ENCODE measurements at regions not wholly inside any gene's neighbourhood (a gene's known extent, or its start where the extent isn't known, plus 50 kb on each side); places are given as distances from the start of the nearest gene placed in this dataset.

- DNase-seq (ENCODE audit: low read depth) = no peak
These were observed 62.7 kb downstream of the SIK1 start for GRCh38 chr21:43364261-43364510.

DNA sequence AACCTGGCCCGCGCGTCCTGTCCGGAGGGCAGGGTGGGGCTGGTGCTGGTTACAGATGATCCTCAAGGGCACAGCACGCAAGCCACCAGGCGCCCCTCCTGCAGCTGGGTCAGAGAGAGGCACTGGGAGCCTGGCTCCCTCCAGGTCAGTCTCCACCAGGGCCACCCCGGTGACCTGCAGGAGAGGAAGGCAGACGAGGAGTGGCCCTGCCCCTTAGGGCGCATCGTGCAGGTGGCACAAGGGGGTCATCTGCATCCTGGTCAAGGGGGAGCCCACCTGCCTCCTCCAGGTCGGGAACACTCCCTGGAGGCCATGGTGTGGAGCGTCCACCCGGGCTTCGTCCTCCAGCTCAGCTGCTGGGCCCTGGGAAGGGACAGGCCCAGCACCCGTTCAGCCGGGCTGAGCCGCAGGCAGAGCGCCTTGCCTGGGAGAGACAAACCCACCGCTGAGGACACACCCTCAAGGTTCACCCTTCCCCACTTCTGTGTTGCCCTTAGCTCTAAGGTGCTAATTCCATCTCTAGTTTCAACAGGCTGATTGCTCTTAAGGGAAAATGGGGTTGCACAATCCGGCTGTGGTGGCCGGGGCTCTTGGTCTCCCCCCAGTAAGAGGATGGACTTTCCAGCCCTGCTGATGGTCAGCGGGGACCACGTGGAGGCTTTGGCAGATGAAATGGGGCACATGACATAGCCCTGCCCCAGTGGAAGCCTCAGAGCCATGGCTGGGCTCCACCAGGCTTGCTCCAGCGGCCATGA, 63.2 kb downstream of the SIK1 start:
- no peak for DNase-seq (ENCODE audit: low read depth)

GRCh38 chr21:43362915-43363314, 64.0 kb downstream of the SIK1 start:
- DNase-seq (ENCODE audit: low read depth) = no peak

GRCh38 chr21:43362321-43362791, 64.6 kb downstream of the SIK1 start:
- no peak for DNase-seq (ENCODE audit: low read depth)

- no peak for DNase-seq (ENCODE audit: low read depth)
These were observed 65.2 kb downstream of the SIK1 start for GRCh38 chr21:43361493-43362296.

- no peak for DNase-seq (ENCODE audit: low read depth)
These were observed 65.8 kb downstream of the SIK1 start for GRCh38 chr21:43361127-43361492.

- DNase-seq (ENCODE audit: low read depth) = no peak
These were observed 66.3 kb downstream of the SIK1 start for GRCh38 chr21:43360441-43361126.

GRCh38 chr21:43358940-43359822, 67.8 kb downstream of the SIK1 start:
- no peak for DNase-seq (ENCODE audit: low read depth)

- no peak for DNase-seq (ENCODE audit: low read depth)
These were observed 69.1 kb downstream of the SIK1 start for GRCh38 chr21:43357715-43358430.

- no peak for DNase-seq (ENCODE audit: low read depth)
These were observed 71.0 kb downstream of the SIK1 start for GRCh38 chr21:43355925-43356289.

DNA sequence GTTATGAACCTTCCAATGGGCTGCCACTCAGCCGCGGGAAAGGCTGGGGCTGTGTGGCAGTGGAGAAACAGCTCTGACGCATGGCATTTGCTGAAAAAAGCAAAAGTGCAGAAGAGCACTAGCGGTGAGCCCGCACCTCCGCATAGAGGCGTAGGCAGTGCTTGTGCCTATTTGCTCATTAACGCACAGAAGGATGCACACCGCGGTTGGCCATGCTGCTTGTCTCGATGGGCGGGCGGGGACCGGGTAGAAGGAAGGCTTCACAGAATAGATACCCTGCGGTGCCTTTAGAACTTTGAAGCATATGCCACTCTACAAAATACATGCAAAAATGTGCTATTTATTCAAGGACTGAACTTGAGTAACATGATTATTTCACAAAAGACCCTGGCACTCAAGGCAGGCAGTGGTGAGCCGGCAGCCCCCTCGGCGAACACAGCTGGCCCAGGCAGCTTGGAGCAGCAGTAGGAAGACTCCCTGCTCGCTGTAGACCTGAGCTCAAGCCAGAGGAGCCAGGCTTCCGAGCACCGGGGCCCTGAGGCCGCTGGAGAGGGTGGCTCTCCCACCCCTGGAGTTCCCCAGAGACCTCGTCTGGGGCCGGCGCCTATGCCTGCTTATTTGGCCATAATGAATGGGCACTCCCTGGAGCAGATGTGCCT, 71.5 kb downstream of the SIK1 start:
- no peak for DNase-seq (ENCODE audit: low read depth)

DNA sequence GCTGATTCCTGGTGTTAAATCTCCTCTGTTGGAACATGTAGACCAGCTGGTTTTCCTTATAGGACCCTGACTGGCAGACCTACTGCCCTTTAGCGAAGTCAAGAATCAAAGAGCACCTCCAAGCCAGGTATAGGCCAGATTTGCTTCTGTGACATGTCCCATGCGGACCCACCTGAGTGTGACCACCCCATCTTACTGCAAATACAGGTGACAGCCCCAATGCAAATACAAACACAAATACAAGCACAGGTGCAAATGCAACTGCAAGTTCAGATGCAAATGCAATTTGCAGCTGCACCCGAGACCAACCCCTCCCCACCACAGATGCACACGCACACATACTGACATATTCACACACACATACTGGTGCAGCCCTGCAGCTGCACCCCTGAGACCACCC, 72.3 kb downstream of the SIK1 start:
- no peak for DNase-seq (ENCODE audit: low read depth)

GRCh38 chr21:43354026-43354420, 72.9 kb downstream of the SIK1 start:
- DNase-seq (ENCODE audit: low read depth) = no peak

DNA sequence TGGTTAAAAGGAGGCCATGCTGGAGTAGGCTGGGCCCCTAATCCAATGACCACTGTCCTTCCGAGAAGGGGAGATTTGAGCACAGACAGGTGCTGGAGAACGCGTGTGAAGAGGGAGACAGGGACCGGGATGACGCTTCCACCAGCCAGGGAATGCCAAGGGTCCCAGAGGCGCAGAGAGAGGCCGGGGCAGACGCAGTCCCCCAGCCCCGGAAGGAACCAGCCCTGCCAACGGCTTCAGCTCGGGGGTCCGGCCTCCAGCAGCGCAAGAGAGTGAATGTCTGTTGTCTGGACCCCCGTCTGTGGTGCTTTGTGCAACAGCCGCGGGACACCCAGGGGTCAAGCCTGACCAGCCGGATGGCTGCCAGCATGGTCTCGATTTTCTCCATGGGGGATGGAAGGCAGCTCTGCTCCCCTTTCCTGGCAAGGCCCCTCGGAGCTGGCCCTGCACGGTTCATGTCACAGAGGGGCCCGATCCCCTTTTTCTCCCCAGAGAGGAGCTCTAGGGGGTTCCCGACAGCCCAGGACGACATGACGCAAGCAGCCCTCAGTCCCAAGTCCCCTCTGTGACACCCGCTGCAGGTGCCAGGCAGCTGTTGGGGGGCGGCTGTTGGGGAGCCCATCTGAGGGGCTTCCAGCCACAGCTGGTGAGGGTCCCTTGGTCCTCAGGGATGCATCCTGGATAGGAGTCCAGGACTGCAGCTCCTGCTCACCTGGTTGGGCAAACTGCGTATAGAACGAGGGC, 73.5 kb downstream of the SIK1 start:
- DNase-seq (ENCODE audit: low read depth) = no peak

DNA sequence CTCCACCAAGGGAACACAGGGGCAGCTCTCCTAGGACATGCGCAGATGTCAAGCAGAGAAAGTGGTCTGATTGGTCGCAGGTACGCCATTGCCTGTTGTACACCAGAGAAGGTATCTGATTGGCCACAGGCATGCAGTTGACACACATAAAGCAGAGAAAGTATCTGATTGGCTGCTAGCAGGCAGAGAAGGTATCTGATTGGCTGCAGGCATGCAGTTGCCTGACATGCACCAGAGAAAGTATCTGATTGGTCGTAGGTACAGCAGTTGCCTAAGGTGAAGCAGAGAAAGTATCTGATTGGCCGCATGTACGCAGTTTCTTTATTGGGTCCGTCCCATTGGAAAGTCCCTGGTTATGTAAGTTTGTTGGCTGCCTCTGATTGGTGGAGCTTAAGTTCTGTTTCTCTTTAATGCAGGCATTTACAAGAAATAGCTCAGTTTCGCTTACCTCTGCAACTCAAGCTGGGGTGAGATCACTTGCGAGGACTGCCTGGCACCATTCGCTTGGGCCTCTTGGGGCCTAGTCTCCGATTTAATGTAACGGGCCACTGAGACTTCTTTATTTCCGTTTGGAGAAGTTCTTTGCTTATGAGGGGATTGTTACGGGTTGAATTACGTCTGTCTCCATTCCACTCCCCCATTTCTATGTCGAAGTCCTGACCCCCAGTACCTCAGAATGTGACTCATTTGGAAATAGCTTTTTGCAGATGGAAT, 74.2 kb downstream of the SIK1 start:
- peak; percentile 22 for DNase-seq (ENCODE audit: low read depth)

DNA sequence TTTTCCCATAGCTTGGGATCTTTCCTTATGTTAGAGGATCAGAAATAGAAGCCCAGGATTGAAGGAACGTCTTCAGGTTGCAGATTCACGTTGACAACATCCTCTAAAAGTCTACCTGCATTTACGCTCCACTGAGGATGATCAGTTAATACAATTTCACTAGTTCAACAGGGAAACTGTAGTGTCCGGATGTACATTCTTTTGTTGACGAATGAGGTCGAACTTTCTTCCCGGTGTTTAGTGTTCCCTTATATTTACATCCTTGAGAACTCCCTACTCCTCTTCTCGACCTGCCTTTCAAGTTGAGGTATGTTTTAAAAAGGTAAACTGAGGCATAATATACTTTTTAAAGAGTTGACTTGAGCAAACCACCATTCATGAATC, 74.8 kb downstream of the SIK1 start:
- DNase-seq (ENCODE audit: low read depth) = no peak

GRCh38 chr21:43351501-43352153, 75.3 kb downstream of the SIK1 start:
- DNase-seq (ENCODE audit: low read depth) = no peak

GRCh38 chr21:43349644-43350043, 77.3 kb downstream of the SIK1 start:
- DNase-seq (ENCODE audit: low read depth) = no peak

DNA sequence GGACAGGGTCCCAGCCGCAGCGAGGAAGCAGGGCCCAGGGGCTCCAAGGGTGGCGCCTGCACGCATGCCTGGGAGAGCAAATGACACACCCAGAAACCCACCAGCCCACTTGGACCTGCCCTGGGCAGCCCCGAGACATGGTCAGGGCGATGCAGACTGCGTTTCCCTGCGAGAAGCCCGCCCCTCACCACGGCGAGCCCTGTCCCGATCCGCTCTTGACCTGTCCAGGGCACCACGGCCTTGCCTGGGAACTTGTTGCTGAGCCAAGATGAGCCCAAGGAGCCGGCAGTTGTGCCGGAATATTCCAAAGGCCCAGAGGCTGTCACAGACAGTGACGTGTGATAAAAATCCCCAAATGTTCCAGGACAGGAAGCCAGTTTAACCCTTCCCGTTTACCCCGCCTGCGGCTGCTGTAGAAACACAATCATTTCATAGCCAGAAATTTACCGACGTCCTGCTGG, 78.1 kb downstream of the SIK1 start:
- DNase-seq (ENCODE audit: low read depth) = no peak
